C4-2B (cell line): ENCODE measurements at regions not wholly inside any gene's neighbourhood (a gene's known extent, or its start where the extent isn't known, plus 50 kb on each side); places are given as distances from the start of the nearest gene placed in this dataset.

Experiments used
- CTCF ChIP-seq: fragments of 450-650 bp; conservative IDR thresholded peaks from 2 replicates; pipeline ENCODE4 v1.5.1; 2017; ENCODE audit warnings: mild to moderate bottlenecking
- ZFX ChIP-seq: fragments of 450-650 bp; IDR thresholded peaks from 2 replicates; pipeline ENCODE4 v1.6.1; 2017

- TF ChIP-seq CTCF = no peak
- no peak for TF ChIP-seq ZFX
Observed at GRCh38 chr6:84583784-84584183, 180.6 kb downstream of the TBX18 start.
